ENCODE measurements at regions not wholly inside any gene's neighbourhood (a gene's known extent, or its start where the extent isn't known, plus 50 kb on each side); places are given as distances from the start of the nearest gene placed in this dataset.

DNA sequence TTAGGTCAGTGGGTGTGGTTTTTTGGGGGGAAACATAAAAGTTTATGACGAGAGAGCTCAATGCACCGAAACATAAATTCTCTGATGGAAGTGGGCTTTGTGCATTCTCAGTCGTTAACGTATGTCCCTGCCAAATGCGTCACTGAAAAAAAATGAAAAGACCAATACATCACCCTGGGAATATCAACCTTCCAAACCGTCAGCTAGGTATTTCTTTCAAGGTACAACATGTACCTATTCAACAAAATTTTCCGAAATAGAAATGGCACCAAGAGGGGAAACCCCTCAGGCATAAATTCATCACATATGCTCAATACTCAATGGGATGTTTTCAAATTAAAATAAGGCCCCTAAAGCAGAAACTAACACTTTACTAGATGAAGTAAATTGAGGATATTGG is 266.6 kb upstream of the SUCLG2 start:
- 51 to 56% methylated on average over 7 of the region's 7 CpGs for WGBS, 2 donors
- DNase-seq (no peak), ATAC-seq (ENCODE audit: low FRiP score) (no peak)
- H3K4me3 ChIP-seq (ENCODE audit: low read length in 2 of 2): no peak overlapping the region
- H3K36me3 ChIP-seq (ENCODE audit: control insufficient read depth in 1 of 2, insufficient read depth in 2 of 2, low read length in 1 of 2): no peaks in the 10 kb centered on the region
- no peak overlapping the region for H3K27ac ChIP-seq (ENCODE audit: low read depth in 1 of 2, low read length in 2 of 2)
- no peaks in the 10 kb centered on the region for H3K27me3 ChIP-seq (ENCODE audit: control insufficient read depth in 1 of 2, insufficient read depth in 2 of 2, low read length in 1 of 2)
- intact Hi-C loops (cut with DNase I): no loop called here
- H3K4me1 ChIP-seq (ENCODE audit: control insufficient read depth in 1 of 2, insufficient read depth in 2 of 2, low read length in 2 of 2): peaks cover 0 to 2% of the 10 kb centered on the region in 2 donors
- peaks cover 1% of the 10 kb centered on the region for H3K9me3 ChIP-seq (ENCODE audit: control insufficient read depth, low read length)

DNA sequence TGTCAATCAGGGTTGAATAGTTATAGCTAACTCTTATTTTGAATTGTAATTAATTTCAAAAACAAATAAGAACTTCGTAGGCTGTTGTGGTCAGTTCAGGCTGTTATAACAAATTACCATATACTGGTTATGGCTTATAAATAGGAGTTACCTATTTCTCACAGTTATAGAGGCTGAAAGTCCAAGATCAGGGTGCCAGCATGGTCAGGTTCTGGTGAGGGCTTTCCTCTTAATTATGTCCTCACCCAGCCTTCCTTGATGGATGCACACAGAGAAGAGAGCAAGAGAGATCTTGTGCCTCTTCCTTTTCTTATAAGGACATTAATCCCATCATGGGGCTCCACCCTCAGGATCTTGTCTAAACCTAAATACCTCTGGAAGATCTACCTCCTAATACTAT is 265.9 kb upstream of the SUCLG2 start:
- no peaks in the 10 kb centered on the region for H3K36me3 ChIP-seq (ENCODE audit: control insufficient read depth in 1 of 2, insufficient read depth in 2 of 2, low read length in 1 of 2)
- H3K27ac ChIP-seq (ENCODE audit: low read depth in 1 of 2, low read length in 2 of 2): no peak overlapping the region
- H3K27me3 ChIP-seq (ENCODE audit: control insufficient read depth in 1 of 2, insufficient read depth in 2 of 2, low read length in 1 of 2): no peaks in the 10 kb centered on the region
- ATAC-seq (ENCODE audit: low FRiP score) (no peak), DNase-seq (no peak)
- H3K9me3 ChIP-seq (ENCODE audit: control insufficient read depth, low read length): peaks cover 1% of the 10 kb centered on the region
- no peak overlapping the region for H3K4me3 ChIP-seq (ENCODE audit: low read length in 2 of 2)
- intact Hi-C loops (cut with DNase I): no loop called here
- 87 to 100% methylated on average over 1 of the region's 1 CpG for WGBS, 2 donors
- peaks cover 0 to 2% of the 10 kb centered on the region in 2 donors for H3K4me1 ChIP-seq (ENCODE audit: control insufficient read depth in 1 of 2, insufficient read depth in 2 of 2, low read length in 2 of 2)

DNA sequence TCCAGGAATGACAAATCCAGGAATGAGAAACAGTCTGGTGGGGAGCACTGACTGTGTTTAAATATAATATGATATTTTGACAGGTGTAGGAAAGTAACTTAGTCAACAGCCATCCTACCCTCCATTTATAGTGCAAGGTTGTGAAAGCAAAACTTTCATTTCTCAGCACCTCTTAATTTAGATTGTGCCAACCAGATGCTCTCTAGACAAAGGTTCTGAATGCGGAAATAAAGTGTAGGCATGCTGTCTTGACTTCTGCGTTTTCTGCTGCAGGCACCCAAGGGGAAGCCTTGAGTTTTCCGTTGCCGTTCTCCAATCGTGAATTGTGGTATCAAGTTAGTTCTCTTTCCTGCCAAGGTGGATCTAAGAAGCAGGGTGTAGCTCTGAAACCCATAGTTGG is 261.9 kb upstream of the SUCLG2 start:
- Histone ChIP-seq H3K27ac (ENCODE audit: low read depth in 1 of 2, low read length in 2 of 2) (no peak overlapping the region), H3K9me3 (ENCODE audit: control insufficient read depth, low read length) (no peaks in the 10 kb centered on the region), H3K36me3 (ENCODE audit: control insufficient read depth in 1 of 2, insufficient read depth in 2 of 2, low read length in 1 of 2) (no peaks in the 10 kb centered on the region), H3K27me3 (ENCODE audit: control insufficient read depth in 1 of 2, insufficient read depth in 2 of 2, low read length in 1 of 2) (no peaks in the 10 kb centered on the region), H3K4me1 (ENCODE audit: control insufficient read depth in 1 of 2, insufficient read depth in 2 of 2, low read length in 2 of 2) (peaks cover 0 to 2% of the 10 kb centered on the region in 2 donors), H3K4me3 (ENCODE audit: low read length in 2 of 2) (no peak overlapping the region)
- ATAC-seq (ENCODE audit: low FRiP score): no peak
- no peak for DNase-seq
- intact Hi-C loops (cut with DNase I): no loop called here
- WGBS, 2 donors: 85 to 89% methylated on average over 5 of the region's 5 CpGs

- H3K27me3 ChIP-seq (ENCODE audit: control insufficient read depth in 1 of 2, insufficient read depth in 2 of 2, low read length in 1 of 2): no peaks in the 10 kb centered on the region
- no peaks in the 10 kb centered on the region for H3K4me1 ChIP-seq (ENCODE audit: control insufficient read depth in 1 of 2, insufficient read depth in 2 of 2, low read length in 2 of 2)
- 92 to 93% methylated on average over 1 of the region's 1 CpG for WGBS, 2 donors
- no peaks in the 10 kb centered on the region for H3K9me3 ChIP-seq (ENCODE audit: control insufficient read depth, low read length)
- H3K4me3 ChIP-seq (ENCODE audit: low read length in 2 of 2): no peak overlapping the region
- intact Hi-C loops (cut with DNase I): no loop called here
- no peaks in the 10 kb centered on the region for H3K36me3 ChIP-seq (ENCODE audit: control insufficient read depth in 1 of 2, insufficient read depth in 2 of 2, low read length in 1 of 2)
- DNase-seq (no peak), ATAC-seq (ENCODE audit: low FRiP score) (no peak)
- no peak overlapping the region for H3K27ac ChIP-seq (ENCODE audit: low read depth in 1 of 2, low read length in 2 of 2)
Measured at GRCh38 chr3:67907735-67908134, 253.3 kb upstream of the SUCLG2 start.

GRCh38 chr3:67906261-67906660 is 251.8 kb upstream of the SUCLG2 start:
- DNase-seq (no peak), ATAC-seq (ENCODE audit: low FRiP score) (no peak)
- WGBS, 2 donors: 62 to 65% methylated on average over 4 of the region's 4 CpGs

DNA sequence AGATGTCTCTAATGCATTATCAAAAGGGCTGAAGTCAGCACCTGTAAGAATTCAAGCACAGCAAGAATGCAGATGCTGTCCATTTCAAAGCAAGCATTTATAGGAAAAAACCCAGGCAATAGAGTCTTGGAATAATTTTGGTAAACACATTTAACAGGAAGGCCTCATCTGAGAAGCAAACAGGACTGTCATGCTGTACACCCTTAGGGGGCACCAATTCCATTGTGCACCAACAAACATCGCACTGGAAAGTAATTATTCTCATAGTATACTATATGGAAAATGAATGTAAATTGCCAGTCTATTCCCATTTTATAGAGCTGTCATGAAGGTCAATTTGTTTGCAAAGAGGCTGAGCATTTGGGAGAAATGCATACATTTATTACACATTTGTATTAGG is 247.3 kb upstream of the SUCLG2 start:
- H3K9me3 ChIP-seq (ENCODE audit: control insufficient read depth, low read length): no peaks in the 10 kb centered on the region
- ATAC-seq (ENCODE audit: low FRiP score) (no peak), DNase-seq (no peak)
- no peaks in the 10 kb centered on the region for H3K27me3 ChIP-seq (ENCODE audit: control insufficient read depth in 1 of 2, insufficient read depth in 2 of 2, low read length in 1 of 2)
- WGBS, 2 donors: 95 to 100% methylated on average over 1 of the region's 1 CpG
- no peaks in the 10 kb centered on the region for H3K4me1 ChIP-seq (ENCODE audit: control insufficient read depth in 1 of 2, insufficient read depth in 2 of 2, low read length in 2 of 2)
- no peak overlapping the region for H3K4me3 ChIP-seq (ENCODE audit: low read length in 2 of 2)
- no peaks in the 10 kb centered on the region for H3K36me3 ChIP-seq (ENCODE audit: control insufficient read depth in 1 of 2, insufficient read depth in 2 of 2, low read length in 1 of 2)
- intact Hi-C loops (cut with DNase I): no loop called here
- no peak overlapping the region for H3K27ac ChIP-seq (ENCODE audit: low read depth in 1 of 2, low read length in 2 of 2)

More at GRCh38 chr3:67906261-67906660, 251.8 kb upstream of the SUCLG2 start:
- H3K36me3 ChIP-seq (ENCODE audit: control insufficient read depth in 1 of 2, insufficient read depth in 2 of 2, low read length in 1 of 2): no peaks in the 10 kb centered on the region
- H3K4me3 ChIP-seq (ENCODE audit: low read length in 2 of 2): no peak overlapping the region
- no peak overlapping the region for H3K27ac ChIP-seq (ENCODE audit: low read depth in 1 of 2, low read length in 2 of 2)
- H3K9me3 ChIP-seq (ENCODE audit: control insufficient read depth, low read length): no peaks in the 10 kb centered on the region
- H3K4me1 ChIP-seq (ENCODE audit: control insufficient read depth in 1 of 2, insufficient read depth in 2 of 2, low read length in 2 of 2): no peaks in the 10 kb centered on the region
- intact Hi-C loops (cut with DNase I): no loop called here
- no peaks in the 10 kb centered on the region for H3K27me3 ChIP-seq (ENCODE audit: control insufficient read depth in 1 of 2, insufficient read depth in 2 of 2, low read length in 1 of 2)

- H3K4me3 ChIP-seq (ENCODE audit: low read length in 2 of 2): no peak overlapping the region
- H3K4me1 ChIP-seq (ENCODE audit: control insufficient read depth in 1 of 2, insufficient read depth in 2 of 2, low read length in 2 of 2): no peaks in the 10 kb centered on the region
- intact Hi-C loops (cut with DNase I): no loop called here
- H3K36me3 ChIP-seq (ENCODE audit: control insufficient read depth in 1 of 2, insufficient read depth in 2 of 2, low read length in 1 of 2): no peaks in the 10 kb centered on the region
- 37 to 64% methylated on average over 1 of the region's 1 CpG for WGBS, 2 donors
- DNase-seq (no peak), ATAC-seq (ENCODE audit: low FRiP score) (no peak)
- H3K27ac ChIP-seq (ENCODE audit: low read depth in 1 of 2, low read length in 2 of 2): no peak overlapping the region
- H3K27me3 ChIP-seq (ENCODE audit: control insufficient read depth in 1 of 2, insufficient read depth in 2 of 2, low read length in 1 of 2): no peaks in the 10 kb centered on the region
- H3K9me3 ChIP-seq (ENCODE audit: control insufficient read depth, low read length): no peaks in the 10 kb centered on the region
Measured at GRCh38 chr3:67898916-67899315, 244.5 kb upstream of the SUCLG2 start.

DNA sequence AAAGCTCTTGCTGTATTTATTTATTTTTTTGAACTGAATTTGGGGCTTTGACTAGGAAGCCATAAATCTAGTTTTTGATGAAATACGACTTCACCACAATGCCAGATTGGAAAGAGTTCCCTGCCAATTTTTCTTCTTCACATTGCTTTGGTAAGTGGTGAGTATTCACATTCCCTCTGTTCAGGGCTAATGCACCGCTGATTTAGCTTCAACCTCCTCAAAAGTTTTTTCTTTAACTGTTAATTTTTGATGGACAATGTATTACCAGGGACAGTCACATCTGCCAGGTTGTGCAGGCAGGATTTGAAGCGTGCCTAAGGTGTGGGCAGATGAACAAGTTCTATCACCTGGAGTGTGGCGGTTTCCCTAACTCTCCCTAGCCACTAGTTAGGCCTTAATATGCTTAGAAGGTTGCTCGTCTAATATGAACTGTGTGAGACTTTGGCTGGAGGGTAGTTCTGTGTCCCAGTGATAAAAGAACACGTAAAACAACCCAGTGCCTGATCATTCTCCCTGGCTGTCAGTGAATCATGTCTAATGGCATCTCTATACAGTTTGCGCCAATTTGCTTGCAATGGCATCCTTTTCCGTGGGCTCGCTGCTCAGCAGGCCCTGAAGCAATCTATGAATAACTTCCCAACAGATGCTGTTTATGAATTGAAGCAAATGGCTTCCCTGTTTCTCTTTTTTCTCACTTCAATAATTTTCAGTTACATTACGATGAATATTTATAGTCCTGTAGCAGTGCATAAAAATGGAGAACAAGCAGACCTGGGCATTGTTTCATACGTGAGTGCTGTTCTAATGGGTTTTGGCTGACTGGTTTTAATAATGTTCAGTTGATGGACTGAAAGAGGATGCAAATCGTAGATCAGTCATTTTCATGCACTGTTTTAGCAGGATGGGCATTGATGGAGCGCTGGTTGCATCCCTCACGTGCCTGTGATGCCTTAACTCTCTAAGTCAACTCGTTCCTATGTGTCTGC is 243.2 kb upstream of the SUCLG2 start:
- WGBS, 2 donors: 89 to 90% methylated on average over 15 of the region's 15 CpGs
- no peaks in the 10 kb centered on the region for H3K4me1 ChIP-seq (ENCODE audit: control insufficient read depth in 1 of 2, insufficient read depth in 2 of 2, low read length in 2 of 2)
- no peaks in the 10 kb centered on the region for H3K36me3 ChIP-seq (ENCODE audit: control insufficient read depth in 1 of 2, insufficient read depth in 2 of 2, low read length in 1 of 2)
- H3K27ac ChIP-seq (ENCODE audit: low read depth in 1 of 2, low read length in 2 of 2): no peak overlapping the region
- DNase-seq (no peak), ATAC-seq (ENCODE audit: low FRiP score) (no peak)
- H3K9me3 ChIP-seq (ENCODE audit: control insufficient read depth, low read length): peaks cover 2% of the 10 kb centered on the region
- H3K27me3 ChIP-seq (ENCODE audit: control insufficient read depth in 1 of 2, insufficient read depth in 2 of 2, low read length in 1 of 2): no peaks in the 10 kb centered on the region
- no peak overlapping the region for H3K4me3 ChIP-seq (ENCODE audit: low read length in 2 of 2)
- intact Hi-C loops (cut with DNase I): no loop called here

DNA sequence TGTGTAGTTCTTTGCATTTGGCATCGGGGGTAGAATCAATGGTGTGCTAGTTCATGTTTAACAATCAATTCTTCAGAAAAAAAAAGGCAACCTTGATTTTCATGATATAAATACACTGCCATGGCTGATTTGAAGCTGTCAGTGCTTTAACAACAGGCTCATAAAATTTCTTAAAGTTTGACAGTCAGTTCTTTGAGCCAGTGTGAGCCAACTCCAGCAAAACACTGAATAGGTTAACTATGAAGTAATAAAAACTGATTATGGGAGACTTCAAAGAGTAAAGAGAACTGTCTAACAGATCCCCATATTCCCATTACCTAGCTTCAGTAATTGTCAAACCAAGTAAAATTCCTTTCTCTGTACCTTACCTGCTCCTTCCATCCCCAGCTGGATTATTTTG is 241.7 kb upstream of the SUCLG2 start:
- 57 to 81% methylated on average over 1 of the region's 1 CpG for WGBS, 2 donors
- Histone ChIP-seq H3K27ac (ENCODE audit: low read depth in 1 of 2, low read length in 2 of 2) (no peak overlapping the region), H3K9me3 (ENCODE audit: control insufficient read depth, low read length) (peaks cover 6% of the 10 kb centered on the region), H3K36me3 (ENCODE audit: control insufficient read depth in 1 of 2, insufficient read depth in 2 of 2, low read length in 1 of 2) (no peaks in the 10 kb centered on the region), H3K27me3 (ENCODE audit: control insufficient read depth in 1 of 2, insufficient read depth in 2 of 2, low read length in 1 of 2) (no peaks in the 10 kb centered on the region), H3K4me1 (ENCODE audit: control insufficient read depth in 1 of 2, insufficient read depth in 2 of 2, low read length in 2 of 2) (no peaks in the 10 kb centered on the region), H3K4me3 (ENCODE audit: low read length in 2 of 2) (no peak overlapping the region)
- intact Hi-C loops (cut with DNase I): no loop called here
- ATAC-seq (ENCODE audit: low FRiP score) (no peak), DNase-seq (no peak)

Data from aorta (tissue), 5 donors.